HG03457 (cell line): ENCODE measurements at regions not wholly inside any gene's neighbourhood (a gene's known extent, or its start where the extent isn't known, plus 50 kb on each side); places are given as distances from the start of the nearest gene placed in this dataset.
"Not testable (repeated sequence)": the region's sequence is repeated elsewhere in the genome, so short reads cannot be mapped to it uniquely, and the experiment has no call there.

Experiments
- ATAC-seq: cut with Tn5 transposase; IDR thresholded peaks from one replicate; pipeline ENCODE4 v1.9.1; 2021; ENCODE audit warnings: moderate number of reproducible peaks; ENCODE audit not compliant: unreplicated experiment

GRCh38 chr7:25686493-25686892 is 458.2 kb upstream of the NPVF start:
- no peak for ATAC-seq

DNA sequence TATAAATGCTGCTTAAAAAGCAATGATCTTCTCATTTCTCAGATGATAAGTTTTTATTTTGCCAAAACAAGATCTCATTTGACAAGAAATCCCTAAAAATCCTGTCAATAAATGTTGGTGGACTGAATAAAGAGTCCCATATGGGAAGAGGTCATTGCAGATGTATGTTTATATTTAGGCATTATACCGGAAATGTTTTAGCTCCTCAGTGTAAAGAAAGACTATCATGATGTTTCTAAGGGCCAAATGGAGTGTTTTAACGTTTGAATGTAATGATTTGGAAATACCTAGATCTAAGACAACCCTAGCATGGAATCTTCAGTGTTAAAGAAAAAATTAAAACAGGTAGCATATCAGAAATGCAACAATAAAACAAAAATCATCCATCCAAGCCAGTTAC is 457.8 kb upstream of the NFE2L3 start:
- no peak for ATAC-seq

DNA sequence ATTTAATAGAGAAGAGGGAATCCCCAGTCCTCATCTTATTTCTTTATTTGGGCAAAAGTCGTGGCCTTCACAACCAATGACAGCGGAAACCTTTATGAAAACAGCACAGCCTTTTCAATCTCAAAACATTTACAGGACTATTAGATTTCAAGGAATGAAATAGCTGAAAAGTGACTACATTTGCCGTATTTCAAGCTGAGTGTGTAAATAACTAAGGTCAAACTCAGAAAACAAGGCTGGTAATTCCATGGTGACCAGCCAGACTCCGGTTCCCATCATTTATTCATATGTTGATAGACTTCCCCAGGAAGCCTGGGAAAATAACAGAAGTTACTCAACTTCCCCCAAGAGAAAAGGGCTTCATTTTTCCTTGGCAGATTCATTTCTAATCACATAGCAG is 457.3 kb upstream of the NFE2L3 start:
- ATAC-seq = no peak

DNA sequence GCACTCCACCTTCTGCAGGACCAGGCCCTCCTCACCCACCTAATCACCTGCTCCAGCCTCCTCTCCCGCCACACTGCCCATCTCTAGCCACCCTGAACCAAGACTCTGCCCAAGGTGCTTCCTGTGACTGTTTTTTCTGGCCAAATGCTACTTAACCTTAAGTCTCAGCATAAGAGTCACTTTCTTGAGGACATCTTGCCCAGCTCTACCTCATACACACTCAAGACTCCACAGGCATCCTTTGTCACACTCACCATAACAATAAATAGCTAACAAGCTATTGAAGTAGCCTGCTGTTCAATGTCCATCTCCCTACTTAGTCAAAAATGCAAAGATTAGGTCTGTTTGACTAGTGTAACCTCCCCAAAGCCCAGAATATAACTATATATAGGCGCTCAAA is 455.4 kb upstream of the NFE2L3 start:
- no peak for ATAC-seq

DNA sequence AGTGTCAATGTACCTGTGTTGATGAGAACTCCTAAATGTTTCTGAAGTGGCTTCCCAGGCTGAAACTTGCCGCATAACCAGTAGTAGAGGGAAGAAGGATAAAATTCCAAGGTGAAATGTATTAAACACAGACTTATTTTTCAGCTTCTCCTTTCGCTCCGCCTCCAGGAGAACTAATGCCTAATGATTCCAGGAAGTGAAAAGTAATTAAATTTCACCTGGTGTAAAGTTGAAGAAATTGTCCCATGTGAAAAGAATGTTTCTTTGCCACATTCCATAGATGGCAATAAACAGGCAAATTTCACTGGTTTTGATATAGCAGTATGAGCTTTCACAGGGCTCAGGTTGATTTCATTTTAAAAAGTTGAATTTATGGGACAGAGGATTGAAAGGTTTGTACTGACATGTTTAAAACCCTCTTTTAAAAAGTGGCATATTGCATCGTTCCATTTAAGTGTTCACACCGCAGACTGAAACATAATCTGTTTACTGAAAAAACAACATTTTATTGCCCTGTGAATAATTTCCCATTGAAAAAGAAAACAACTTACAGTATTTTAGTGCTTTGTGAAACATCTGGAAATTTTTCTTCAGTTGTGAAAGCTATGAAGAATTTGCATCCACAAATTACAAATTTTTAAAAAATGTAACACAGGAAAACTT is 453.4 kb upstream of the NFE2L3 start:
- ATAC-seq = no peak

DNA sequence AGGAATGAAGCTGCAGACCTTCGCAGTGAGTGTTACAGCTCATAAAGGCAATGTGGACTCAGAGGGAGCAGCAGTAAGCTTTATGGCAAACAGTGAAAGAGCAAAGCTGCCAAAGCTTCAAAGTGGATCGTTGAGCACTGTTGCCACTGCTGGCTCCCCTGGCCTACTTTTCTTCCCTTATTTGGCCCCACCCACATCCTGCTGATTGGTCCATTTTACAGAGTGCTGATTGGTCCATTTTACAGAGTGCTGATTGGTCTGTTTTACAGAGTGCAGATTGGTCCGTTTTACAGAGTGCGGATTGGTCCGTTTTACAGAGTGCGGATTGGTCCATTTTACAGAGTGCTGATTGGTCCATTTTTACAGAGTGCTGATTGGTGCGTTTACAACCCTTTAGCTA is 451.9 kb upstream of the NFE2L3 start:
- not testable (repeated sequence) for ATAC-seq

GRCh38 chr7:25704413-25704812 is 447.6 kb upstream of the NFE2L3 start:
- ATAC-seq = no peak

DNA sequence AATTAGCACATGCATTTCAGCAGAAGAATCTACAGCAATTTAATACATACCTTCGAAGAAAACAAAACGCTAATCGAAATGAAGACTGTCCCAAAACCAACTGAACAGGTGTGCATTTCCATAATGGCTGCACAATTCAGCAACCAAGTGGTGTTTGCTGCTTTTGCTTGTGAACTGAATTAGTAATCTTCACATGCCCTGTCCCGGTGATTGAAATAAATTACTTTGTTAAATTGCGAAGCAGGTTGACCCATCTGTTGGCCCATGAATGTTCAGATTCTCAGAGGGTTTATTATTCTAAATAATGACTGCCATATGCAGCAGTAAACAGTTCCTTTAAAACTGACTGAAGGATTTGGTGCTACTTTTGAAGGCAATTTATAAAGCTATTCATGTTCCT is 445.2 kb upstream of the NFE2L3 start:
- ATAC-seq = no peak

GRCh38 chr7:25707768-25708620 is 444.0 kb upstream of the NFE2L3 start:
- no peak for ATAC-seq

DNA sequence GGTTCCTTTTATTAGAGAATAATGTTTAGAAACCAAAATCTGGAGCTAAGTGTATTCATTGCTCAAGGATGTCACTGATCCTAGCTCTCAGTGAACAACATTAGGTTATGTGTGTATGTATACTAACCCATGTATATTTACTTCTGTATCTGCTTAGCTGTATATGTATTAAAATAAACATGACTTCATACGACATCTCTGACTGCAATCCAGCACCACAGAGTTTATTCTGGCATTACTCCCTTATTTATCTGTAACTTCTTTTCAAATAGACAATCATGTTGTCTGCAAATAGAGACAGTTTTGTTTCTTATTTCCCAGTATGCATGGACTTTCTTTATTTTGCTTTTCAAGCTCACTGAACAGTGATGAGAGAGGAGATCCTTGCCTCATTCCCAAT is 441.0 kb upstream of the NFE2L3 start:
- ATAC-seq = no peak

- no peak for ATAC-seq
Observed at GRCh38 chr7:25711940-25712339, 440.1 kb upstream of the NFE2L3 start.

GRCh38 chr7:25712500-25712899 is 439.5 kb upstream of the NFE2L3 start:
- no peak for ATAC-seq

GRCh38 chr7:25714013-25714412 is 438.0 kb upstream of the NFE2L3 start:
- ATAC-seq = no peak

GRCh38 chr7:25716421-25716820 is 435.6 kb upstream of the NFE2L3 start:
- ATAC-seq = no peak

GRCh38 chr7:25718596-25718995 is 433.4 kb upstream of the NFE2L3 start:
- ATAC-seq = no peak

DNA sequence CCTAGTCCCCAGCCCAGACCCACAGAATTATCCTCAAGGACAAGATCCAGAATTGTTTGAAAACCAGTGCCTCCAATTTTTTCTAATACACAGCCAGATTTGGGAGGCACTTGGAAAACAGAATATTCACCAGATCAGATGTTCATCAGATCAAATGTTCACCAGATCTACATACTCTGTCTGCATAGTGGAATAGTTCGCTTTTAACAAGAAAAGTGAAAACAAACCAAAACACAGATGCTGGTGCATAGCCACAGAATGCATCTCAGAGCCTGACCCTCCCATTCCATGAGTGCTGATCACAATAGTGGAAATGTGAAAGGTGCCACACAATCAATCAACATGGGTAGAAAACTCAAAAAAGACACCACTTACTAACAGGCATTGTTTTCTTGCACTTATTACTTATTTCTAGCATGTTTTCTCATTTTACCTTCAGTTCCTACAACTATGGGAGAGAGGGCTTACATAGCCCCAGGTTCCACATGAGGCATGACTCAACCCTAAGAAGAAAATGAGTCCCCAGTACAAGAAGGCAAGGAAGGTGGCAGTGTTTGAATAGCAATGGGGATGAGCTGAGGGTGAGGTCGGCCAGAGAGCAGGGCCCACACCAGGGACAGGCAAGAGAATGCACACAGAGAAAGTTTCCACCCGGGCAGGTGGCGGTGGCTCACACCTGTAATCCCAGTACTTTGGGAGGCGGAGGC is 432.7 kb upstream of the NFE2L3 start:
- ATAC-seq = no peak

GRCh38 chr7:25720427-25720826 is 431.6 kb upstream of the NFE2L3 start:
- no peak for ATAC-seq

- ATAC-seq = no peak
Observed at GRCh38 chr7:25722856-25723255, 429.1 kb upstream of the NFE2L3 start.

DNA sequence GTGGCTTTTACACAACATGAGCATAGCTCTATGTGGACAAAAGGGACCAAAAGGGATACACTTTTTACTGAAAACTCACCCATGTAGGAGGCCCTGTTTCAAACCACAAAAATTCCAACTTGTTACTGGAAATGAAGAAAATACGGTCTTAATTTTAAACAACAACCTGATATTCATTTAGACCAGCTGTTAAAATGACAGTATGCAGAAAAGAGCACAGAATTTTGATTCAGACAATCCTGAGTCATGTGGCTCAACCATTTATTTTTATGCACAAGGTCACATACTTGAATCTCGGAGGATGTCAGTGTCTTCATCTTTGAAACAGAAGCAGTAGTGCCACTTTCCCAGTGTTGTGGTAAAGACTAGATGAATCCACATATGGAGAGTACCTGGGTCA is 426.5 kb upstream of the NFE2L3 start:
- ATAC-seq = no peak

DNA sequence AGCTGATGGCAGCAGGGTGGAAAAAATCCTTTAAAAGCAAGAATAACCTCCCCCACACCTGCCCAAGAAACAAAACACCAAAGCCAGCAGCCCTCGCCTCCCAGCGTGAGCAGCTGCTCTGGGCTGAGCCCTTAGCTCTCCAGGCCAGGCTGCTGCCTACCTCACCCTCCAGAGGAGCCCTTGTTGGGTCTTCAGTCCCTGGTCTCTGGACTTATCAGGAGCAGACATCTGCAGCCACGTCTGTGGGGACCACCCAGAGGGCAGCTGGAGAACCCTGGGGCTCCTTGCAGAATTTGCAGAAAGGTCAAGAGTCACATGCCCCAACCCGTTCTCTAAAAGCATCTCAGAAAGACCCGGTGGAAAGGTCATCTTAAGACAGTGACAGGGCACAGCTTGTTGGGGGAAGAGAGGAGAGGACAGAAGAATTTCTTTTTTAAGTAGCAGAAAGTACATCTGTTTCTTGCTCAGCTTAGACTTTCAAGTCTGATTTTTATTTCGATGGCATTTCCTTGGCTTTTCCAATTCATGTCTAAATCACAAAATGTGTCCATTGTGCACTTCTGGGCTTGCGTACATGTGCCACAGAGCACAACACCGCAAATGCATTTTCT is 425.7 kb upstream of the NFE2L3 start:
- ATAC-seq = no peak

GRCh38 chr7:25726781-25727311 is 425.2 kb upstream of the NFE2L3 start:
- ATAC-seq = no peak
